NCI-H2029 (cell line): ENCODE measurements at regions not wholly inside any gene's neighbourhood (a gene's known extent, or its start where the extent isn't known, plus 50 kb on each side); places are given as distances from the start of the nearest gene placed in this dataset.
"Not testable (repeated sequence)": the region's sequence is repeated elsewhere in the genome, so short reads cannot be mapped to it uniquely, and the experiment has no call there.

Experiments
- DNase-seq: peaks from one replicate; lab custom pipeline; 2025; lab: John Stamatoyannopoulos, UW

DNA sequence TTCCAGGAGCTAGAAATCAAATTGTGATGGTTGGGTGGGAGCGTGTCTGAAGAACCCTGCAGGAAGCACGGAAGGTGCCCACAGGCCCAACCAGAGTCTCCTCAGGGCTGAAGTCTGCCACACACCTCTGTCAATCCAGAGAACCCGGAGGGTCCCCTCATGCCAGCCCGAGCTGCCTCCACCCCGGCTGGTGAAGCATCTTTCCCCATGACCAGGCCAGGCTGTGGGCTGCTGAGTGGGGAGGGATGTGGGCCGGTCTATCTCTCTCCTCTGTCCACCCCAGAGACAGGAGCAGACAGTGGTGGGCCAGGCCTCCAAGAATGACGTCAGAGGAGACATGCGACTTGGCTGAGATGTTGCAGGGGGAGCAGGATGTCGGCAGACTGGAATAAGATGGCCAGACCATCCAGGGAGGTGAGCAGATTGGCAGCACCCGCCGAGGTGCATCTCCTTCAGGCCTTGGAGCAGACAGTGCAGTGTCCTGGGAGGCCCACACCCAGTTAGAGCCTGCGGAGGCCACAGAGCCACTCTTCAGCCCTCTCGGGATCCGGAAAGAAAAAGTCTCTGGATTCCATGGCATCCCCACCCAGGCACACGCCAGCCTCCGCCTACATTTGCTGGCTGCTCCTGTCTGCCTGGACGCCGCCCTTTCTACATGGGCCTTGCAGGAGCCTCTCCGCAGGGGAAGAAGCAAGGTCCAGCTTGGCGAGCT lies 1524.9 kb downstream of the BRD1 start:
- DNase-seq, result no peak

DNA sequence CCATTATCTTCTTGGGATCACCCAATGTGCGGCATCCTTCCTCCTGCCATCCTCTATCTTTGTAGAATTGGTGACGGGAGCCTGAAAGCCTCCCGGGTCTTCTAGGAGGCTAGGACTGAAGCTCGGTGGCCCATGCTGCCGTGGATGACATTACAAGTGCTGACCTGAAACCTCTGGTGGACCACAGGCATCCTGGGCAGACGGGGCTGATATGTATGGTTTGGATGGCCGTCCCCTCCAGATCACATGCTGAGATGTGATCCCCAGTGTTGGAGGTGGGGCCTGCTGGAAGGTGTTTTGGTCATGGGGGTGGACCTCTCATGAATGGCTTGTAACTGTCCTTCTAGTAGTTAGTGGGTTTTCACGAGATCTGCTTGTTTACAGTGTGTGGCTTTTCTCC lies 1525.8 kb downstream of the BRD1 start:
- no peak for DNase-seq

DNA sequence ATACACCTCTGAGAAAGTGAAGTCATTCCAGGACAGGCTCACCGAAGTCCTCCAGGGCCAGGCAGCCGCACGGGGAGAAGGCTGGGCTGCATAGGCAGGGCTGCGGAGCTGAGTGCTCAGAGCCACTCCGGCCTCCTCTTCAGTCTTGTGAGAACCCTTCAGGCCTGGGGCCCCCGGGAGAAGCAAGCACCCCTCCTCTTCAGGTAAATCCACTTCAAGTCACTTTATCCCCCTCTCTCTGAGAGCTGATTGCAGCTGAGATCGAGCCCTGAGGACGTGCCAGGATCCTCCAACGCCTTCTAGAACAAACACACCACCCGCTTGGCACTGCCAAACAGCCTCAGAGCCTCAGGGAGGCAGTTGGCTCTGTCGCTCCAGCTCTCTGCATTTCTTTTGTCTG lies 1526.3 kb downstream of the BRD1 start:
- DNase-seq, result peak; percentile 67

DNA sequence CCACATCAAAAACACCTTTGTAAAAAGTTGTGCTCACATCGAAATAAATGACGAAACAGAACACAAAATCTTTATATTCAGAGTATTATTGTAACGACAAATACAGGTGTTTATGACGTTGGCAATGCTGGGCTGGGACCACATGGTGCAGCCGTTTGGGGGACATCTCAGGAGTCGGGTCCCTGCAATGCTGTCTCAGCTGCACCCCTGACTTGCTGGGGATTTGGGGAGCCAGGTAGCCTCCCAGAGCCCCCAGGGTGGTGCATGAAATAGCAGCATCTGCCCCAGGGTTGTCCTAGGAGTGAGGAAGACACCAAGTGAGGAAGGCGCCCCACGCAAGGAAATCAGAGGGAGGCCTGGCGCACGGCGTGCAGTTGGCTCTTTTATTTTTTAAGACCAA lies 1526.8 kb downstream of the BRD1 start:
- DNase-seq, result no peak

DNA sequence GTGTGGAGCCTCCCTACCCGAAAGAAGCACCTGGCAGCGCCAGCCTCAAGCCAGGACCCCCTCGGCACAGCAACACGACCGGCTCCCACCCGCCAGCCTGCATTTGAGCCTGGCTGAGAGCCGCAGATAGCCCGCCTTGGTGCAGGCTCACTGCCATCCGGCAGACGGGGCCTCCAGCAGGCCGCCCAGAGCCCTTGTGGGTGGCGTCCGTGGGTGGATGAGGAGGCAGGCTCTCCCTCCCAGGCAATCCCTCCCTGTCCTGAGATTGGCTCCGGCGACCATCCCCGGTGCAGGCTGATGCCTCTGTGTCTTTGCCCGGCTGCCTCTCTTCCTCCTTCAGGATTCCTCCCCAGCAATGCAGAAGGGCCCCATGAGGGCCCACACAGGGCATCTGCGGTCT lies 1527.9 kb downstream of the BRD1 start:
- DNase-seq, result no peak

DNA sequence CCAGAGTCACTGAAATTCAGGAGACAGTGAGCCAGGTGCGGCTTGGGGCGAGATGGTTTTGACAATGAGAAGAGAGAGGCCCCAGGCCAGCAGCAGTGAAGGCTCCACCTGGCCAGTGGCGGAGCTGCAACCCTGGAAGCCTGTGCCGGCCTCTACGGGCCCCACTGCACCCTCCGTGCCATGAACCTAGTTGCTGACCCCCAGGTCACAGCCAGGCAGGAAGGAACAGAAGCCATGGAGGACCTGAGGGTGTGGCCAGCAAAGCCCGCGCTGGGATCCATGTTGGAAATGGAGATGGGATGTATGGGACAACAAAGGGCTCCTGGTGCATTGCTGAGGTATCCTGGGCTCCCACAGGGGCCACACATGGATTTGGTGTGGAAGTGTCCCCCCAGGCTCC lies 1528.5 kb downstream of the BRD1 start:
- no peak for DNase-seq

DNA sequence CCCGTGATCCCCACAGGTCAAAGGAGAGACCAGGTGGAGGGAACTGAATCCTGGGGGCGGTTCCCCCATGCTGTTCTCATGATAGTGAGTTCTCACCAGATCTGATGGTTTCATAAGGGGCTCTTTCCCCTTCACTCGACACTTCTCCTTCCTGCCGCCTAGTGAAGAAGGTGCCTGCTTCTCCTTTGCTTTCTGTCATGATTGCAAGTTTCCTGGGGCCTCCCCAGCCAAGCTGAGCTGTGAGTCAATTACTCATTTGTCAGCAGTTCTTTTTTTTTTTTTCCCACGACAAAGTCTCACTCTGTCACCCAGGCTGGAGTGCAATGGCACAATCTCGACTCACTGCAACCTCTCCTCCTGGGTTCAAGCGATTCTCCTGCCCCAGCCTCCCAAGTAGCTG lies 1530.4 kb downstream of the BRD1 start:
- DNase-seq, result no peak

DNA sequence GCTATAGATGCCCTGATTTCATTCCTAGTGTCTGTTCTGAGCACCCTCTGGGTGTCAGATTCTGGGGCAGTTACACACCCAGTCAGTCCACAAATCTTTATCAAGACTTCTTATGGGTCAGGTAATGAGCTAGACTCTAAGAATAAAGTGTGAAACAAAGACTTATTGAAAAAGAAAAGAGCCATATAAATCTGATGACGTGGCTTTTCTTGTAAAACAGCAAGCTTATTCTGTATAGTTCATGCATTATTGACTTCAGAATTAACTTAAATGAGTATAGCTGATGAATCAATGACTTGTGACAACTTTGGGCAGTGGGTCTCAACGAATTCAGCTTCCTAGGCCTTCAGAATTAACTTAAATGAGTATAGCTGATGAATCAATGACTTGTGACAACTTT lies 1527.5 kb downstream of the TBC1D22A start:
- DNase-seq, result not testable (repeated sequence)

DNA sequence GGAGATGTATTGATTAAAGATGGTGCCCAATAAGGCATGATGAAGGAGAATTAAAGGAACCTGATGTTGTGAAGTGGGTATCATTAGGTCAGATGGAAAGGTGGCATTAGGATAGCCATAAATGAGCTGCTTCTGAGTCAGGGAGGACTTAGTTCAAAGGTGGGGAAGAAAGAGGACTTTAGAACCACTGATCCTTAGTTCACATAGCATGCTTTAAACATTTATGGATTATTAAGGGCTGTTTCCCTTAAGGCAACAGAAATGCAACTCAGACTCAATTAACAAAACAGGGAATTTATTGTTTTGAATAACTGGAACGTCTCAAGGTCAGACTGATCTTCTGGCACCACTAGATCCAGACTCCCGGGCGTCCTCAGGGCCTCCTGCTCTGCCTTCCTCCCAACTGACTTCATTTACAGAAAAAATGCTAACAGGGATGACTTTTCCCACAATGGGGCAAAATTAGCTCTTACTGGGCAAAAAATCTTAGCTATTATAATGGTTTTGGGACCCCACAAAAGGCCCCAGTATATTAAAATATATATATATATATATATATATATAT lies 1526.0 kb downstream of the TBC1D22A start:
- no peak for DNase-seq

DNA sequence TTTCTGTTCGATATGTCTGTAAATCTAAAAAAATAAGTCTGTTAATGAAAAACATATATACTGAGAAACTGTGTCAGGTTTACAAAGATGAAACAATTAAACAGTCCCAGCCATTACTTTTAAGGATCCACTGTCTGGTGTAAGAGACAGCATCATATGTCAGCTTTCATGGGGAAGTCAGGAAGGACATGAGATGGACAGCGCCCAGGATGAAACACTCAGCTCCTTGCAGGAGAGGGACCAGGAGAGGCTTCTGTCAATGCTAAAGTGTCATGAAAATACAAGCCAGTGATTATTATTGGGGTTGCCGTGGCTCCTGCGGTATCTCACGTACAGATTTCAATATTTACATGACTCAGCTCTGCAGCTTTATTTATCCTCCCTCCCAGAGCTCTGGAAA lies 1524.6 kb downstream of the TBC1D22A start:
- DNase-seq, result no peak

DNA sequence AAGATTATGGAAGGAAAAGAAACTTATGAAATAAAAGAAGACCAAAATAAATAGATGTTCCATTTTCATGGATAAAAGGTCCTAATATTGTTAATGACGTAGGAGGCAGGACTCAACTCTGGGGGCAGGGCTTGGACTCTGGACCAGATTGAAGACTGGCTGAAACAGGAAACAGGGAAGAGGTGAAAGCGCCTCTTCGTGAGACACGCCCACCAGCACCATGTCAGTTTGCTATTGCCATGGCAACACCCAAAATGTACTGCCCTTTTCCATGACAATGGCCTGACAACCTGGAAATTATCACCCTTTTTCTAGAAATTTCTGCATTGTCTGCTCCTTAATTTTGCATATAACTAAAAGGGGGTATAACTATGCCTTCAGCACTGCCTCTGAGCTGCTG lies 1522.2 kb downstream of the TBC1D22A start:
- DNase-seq, result no peak

DNA sequence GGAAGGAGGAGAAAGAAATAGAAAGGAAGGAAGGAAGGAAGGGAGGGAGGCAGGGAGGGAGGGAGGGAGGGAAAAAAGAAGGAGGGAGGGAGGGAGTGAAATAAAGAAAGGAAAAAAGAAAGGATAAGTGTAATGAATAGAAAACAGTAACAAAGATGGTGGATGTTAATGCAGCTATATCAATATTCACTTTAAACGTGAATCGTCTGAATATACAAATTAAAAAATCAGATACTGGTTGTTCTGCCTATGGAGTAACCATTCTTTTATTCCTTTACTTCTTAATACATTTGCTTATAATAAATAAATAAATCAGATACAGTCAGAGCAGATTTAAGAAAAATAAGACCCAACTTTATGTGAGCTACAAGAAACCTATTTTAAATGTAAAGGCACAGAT lies 1520.4 kb downstream of the TBC1D22A start:
- DNase-seq, result no peak

DNA sequence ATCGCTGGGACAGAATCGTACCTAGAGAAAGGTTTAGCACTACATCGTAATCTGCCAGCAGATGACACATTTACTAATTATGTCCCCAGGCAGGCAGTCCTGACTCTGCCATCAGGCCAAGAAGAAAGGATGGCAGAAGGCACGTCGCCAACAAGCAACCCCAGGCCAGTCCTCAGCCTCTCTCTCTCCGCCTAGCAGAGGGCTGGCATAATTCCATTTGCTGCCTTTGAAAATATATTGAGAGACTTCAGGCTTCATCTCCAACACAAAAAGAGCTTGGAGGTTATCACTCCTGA lies 1517.0 kb downstream of the TBC1D22A start:
- DNase-seq, result no peak

DNA sequence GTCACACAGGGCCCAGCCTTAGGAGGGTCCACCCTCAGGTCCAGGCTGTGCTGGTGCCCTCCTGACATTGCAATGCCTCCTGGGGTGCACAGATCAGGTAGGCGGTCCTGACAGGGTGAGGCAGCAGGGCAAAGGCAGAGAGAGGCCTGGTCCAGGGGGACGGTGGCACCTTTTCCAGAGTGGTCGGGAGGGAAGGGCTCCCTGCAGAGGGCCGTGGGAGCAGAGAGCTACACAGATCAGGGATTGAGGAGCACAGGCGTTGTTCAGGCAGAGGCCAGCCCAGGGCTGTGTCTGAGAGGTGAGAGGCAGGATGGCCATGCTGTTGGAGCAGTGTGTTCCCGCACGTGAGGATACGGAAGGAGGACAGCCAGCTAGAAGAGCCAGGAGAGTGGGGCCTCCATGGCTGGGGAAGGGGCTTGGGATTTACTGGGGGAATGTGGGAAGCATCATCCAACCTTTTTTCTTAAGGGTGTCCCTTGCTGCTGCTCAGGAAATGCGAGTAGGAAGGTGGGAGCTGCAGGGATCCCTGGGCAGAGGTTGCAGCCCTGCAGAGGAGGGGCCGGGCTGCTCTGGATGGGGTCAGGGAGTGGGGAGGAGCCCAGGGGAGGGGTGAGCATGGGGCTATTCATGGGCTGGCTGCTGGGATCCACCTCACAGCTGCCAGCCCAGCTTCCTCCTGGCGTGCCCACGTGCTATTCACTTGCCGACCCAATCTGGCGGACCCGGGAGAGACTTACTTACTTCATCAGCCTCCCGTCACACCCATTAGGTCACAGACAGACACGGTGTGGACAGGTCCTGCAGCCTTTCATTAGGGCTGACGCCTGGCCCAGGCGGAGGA lies 1516.4 kb downstream of the TBC1D22A start:
- DNase-seq, result no peak

DNA sequence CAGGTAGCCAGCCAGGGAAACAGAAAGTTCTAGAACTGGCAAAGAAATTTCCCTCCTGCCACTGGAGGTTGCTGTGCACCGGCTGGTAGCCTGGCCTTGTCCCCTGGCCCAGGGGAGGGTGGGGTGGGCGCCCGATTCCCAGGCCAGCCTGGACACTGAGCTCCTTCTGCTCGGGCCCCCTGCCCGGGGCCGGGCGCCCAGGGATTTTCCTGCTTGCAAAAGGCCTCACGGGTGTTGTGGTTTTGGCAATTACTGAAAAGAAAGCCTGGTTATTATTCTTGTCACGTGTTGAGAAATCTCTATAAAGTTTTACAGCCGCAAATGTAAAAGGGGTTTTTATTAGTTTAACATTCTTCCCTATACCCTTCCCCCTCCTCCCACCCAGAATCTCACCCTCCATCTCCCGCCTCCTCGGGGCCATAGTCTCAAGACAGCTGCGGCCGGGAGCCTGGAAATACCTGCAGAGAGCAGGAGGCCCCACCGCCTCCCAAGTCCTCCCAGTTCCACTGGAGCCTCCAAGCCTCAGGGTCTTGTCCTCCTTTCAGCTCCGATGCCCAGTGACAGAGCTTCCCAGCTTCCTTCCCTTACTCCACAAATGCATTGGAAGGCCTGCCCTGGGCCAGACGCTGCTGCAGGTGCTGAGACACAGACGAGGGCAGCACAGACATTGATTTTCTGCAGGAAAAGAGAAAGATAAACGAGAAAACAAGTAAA lies 1515.6 kb downstream of the TBC1D22A start:
- DNase-seq, result no peak

DNA sequence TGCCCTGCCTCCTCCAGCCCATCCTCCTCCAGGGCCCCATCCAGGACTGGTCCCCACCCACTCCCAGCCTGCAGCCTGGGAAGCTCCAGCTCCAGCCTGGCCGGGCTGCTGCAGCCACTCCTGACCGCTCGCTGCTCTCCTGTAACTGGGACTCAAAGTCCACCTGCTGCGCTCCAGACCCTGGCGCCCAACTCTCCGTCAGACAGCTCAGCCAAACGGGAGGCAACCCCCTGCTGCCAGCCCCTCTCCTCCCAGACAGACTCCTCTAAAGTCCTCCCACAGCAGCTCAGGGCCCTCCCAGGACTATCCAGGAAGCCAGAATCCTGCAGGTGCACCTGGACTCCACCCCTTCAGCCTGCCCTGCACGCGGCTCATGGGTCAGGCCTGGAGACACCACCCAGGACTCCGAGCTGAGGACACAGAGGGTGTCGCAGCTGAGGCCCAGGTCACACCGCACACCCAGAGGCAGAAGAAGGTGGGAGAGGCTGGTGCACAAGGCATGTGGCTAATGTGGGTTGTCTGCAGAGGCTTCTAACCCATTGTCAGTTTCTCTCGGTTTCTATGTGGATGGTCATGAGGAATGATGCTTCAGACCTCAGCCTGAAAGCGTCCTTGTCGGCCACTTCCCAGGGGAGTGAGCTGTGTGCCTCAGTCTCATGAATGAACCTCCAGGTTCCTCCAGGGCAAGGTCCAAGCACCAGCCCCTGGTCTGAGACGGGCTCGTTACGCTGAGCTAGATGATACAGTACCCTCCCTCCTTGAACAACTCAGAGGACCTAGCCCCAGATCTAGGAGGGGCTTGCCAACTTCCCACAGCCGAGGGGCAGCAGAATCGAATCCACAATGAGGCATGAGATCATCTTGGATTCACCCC lies 1514.8 kb downstream of the TBC1D22A start:
- DNase-seq, result no peak

DNA sequence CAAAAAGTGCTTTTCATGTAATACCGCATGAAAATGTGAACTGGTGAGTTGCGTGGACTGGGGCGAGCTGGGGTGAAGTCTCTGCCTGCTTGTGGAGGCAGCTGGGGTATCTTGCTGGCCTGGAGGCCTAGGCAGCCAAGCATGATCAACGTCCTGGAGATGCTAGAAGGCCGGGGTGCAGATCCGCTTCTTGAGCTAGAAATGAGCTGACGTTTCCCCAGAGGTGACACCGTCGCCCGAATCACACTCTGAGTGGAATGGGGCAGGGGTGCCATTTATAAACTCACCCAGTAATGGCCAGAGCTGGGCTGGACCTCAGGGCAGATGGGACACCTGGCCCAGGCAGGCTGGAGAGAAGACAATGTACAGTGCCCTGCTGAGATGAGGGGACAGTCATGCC lies 1513.0 kb downstream of the TBC1D22A start:
- DNase-seq, result no peak

DNA sequence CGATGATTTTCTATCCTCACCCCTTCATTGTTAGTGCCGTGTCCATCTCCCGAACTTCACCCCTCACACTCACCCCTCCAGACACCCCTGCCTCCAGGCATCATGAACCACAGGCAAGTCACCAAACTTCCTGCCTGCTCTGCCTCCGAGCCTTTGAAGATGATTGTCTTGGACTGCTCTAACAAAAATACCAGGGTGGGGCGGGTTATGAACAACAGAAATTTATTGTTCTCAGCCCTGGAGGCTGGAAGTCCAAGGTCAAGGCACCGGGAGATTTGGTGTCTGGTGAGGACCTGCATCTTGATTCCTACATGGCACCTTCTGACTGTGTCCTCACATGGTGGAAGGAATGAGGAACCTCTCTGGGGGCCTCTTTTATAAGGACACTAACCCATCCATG lies 1508.3 kb downstream of the TBC1D22A start:
- no peak for DNase-seq

DNA sequence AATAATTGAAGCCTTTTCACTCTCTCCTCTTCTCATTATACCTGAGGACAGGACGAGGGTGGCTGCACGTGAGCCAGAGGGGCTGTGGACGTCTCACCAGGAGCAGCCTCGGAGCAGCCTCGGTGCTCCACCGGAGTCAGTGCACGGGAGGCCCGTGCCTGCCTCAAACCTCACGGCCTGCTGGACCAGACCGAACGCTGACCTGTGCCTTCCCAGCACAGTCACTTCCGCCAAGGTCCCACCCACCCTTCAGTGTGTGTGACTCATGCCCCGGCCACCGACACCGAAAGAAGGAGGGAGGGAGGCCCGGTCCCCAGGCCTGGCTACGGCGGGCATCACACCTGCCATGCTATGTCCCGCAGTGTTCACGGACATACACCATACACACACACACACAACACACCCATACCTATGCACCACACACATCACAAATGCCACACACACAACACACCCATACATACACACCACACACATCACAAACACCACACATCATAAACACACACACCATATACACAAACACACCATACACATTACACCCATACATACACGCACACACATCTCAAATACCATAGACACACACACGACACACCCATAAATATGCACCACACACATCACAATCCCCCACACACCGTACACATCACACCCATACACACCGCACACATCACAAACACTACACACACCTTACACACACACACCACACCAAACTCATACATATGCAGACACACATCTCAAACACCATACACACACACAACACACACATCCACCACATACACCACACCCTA lies 1506.5 kb downstream of the TBC1D22A start:
- DNase-seq, result no peak

DNA sequence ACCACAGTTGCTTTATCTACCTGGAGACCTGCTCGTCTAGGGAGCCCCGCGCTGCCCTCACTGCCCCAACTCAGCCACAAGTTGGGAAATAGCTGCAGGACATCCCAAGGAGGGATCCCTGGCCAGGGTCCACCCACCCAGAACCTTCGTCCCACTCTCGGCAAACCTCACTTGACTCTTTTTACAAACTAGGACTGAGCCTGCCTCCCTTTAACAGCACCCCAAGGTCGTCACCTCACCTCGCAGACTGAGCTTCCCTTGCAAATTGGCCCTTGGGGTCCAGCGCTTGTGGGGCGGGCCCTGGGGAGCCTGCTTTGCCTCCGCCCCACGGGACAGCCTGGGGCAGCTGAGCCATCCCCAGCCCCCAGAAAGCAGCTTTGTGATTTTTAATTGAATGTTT lies 1505.8 kb downstream of the TBC1D22A start:
- DNase-seq, result no peak

DNA sequence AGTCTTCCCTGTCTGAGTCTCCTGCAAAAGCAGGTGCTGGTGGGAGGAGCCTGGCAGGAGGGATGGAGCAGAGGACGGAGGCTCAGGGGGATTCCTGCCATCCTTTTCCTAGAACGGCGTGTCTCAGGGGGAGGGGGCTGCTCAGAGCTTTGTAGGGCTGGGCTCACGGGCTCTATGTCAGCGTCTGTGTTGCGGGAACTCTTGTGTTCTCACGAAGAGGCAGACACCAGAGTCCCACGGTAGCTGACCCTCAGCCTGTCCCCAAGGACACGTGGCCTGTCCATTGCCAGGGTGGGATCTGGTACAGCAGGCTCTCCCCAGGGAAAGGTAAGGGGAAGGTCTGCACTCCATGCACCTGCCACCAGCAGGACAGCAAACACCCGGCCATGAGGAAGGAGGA lies 1505.2 kb downstream of the TBC1D22A start:
- DNase-seq, result no peak
